ENCODE measurements at regions not wholly inside any gene's neighbourhood (a gene's known extent, or its start where the extent isn't known, plus 50 kb on each side); places are given as distances from the start of the nearest gene placed in this dataset.

GRCh38 chr3:193809106-193809505 is 216.1 kb downstream of the OPA1 start:
- no peak for TF ChIP-seq POLR2AphosphoS5 (IDR thresholded peaks at IDR 0.05; ENCODE audit: insufficient read depth in 1 of 2, low read depth in 1 of 2)
- TF ChIP-seq, protein P1, sequence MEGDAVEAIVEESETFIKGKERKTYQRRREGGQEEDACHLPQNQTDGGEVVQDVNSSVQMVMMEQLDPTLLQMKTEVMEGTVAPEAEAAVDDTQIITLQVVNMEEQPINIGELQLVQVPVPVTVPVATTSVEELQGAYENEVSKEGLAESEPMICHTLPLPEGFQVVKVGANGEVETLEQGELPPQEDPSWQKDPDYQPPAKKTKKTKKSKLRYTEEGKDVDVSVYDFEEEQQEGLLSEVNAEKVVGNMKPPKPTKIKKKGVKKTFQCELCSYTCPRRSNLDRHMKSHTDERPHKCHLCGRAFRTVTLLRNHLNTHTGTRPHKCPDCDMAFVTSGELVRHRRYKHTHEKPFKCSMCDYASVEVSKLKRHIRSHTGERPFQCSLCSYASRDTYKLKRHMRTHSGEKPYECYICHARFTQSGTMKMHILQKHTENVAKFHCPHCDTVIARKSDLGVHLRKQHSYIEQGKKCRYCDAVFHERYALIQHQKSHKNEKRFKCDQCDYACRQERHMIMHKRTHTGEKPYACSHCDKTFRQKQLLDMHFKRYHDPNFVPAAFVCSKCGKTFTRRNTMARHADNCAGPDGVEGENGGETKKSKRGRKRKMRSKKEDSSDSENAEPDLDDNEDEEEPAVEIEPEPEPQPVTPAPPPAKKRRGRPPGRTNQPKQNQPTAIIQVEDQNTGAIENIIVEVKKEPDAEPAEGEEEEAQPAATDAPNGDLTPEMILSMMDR (IDR thresholded peaks at IDR 0.05) = no peak
- TF ChIP-seq POLR2A (IDR thresholded peaks at IDR 0.05) = no peak
